ENCODE measurements at regions not wholly inside any gene's neighbourhood (a gene's known extent, or its start where the extent isn't known, plus 50 kb on each side); places are given as distances from the start of the nearest gene placed in this dataset.

- dilution Hi-C loops (cut with MboI; ENCODE audit: extremely low pct_ligation_motif_present, low sequenced_read_pairs), result no loop called here
- no peaks in the 10 kb centered on the region for H4K20me1 ChIP-seq (ENCODE audit: control insufficient read depth, extremely low read depth, insufficient read depth, low read length)
- no peaks in the 10 kb centered on the region for H3K9me3 ChIP-seq (ENCODE audit: control insufficient read depth, low read depth, low read length)
- H3K36me3 ChIP-seq (ENCODE audit: control insufficient read depth in 2 of 2, extremely low read depth in 1 of 2, insufficient read depth in 2 of 2, low read length in 2 of 2), result no peaks in the 10 kb centered on the region
- no peak overlapping the region for H3K27ac ChIP-seq (ENCODE audit: control insufficient read depth, insufficient read depth, low read length)
- FAIRE-seq (no peak), DNase-seq (ENCODE audit: low read depth, low spot score) (no peak)
- TF ChIP-seq EZH2 (IDR thresholded peaks at IDR 0.05; ENCODE audit: low read length) (no peak), CTCF (optimal IDR thresholded peaks at IDR 0.05 in 1 of 3, IDR thresholded peaks at IDR 0.05 in 1 of 3, conservative IDR thresholded peaks at IDR 0.05 in 1 of 3; ENCODE audit: extremely low read depth in 1 of 3, insufficient read depth in 2 of 3, low read length in 3 of 3) (peak; percentile 10 to 32 (median 30))
- no peak overlapping the region for H2AFZ ChIP-seq (ENCODE audit: control insufficient read depth, low read length)
- H3K4me1 ChIP-seq (ENCODE audit: control insufficient read depth, extremely low read depth, insufficient read depth, low read length), result peaks cover 5% of the 10 kb centered on the region
- H3K27me3 ChIP-seq (ENCODE audit: control insufficient read depth, extremely low read depth, insufficient read depth, low read length), result no peaks in the 10 kb centered on the region
- H3K4me3 ChIP-seq (ENCODE audit: control insufficient read depth in 2 of 3, extremely low read depth in 1 of 3, insufficient read depth in 2 of 3, low read depth in 1 of 3, low read length in 3 of 3), result no peak overlapping the region
- no peak overlapping the region for H3K4me2 ChIP-seq (ENCODE audit: control insufficient read depth, extremely low read depth, insufficient read depth, low read depth, low read length)
- no peaks in the 10 kb centered on the region for H3K9me1 ChIP-seq (ENCODE audit: control insufficient read depth, extremely low read depth, insufficient read depth, low read length)
- H3K79me2 ChIP-seq (ENCODE audit: control insufficient read depth, insufficient read depth, low read length), result no peaks in the 10 kb centered on the region
- no peak overlapping the region for H3K9ac ChIP-seq (ENCODE audit: control insufficient read depth, extremely low read depth, insufficient read depth, low read length)
Measured at GRCh38 chr6:76697585-76697984, 625.1 kb upstream of the IMPG1 start.

- no peak overlapping the region for H3K4me2 ChIP-seq (ENCODE audit: control insufficient read depth, extremely low read depth, insufficient read depth, low read depth, low read length)
- FAIRE-seq (no peak), DNase-seq (ENCODE audit: low read depth, low spot score) (no peak)
- H3K27ac ChIP-seq (ENCODE audit: control insufficient read depth, insufficient read depth, low read length), result no peak overlapping the region
- peaks cover 2% of the 10 kb centered on the region for H3K4me1 ChIP-seq (ENCODE audit: control insufficient read depth, extremely low read depth, insufficient read depth, low read length)
- dilution Hi-C loops (cut with MboI; ENCODE audit: extremely low pct_ligation_motif_present, low sequenced_read_pairs), result no loop called here
- H3K4me3 ChIP-seq (ENCODE audit: control insufficient read depth in 2 of 3, extremely low read depth in 1 of 3, insufficient read depth in 2 of 3, low read depth in 1 of 3, low read length in 3 of 3), result no peak overlapping the region
- no peaks in the 10 kb centered on the region for H3K9me1 ChIP-seq (ENCODE audit: control insufficient read depth, extremely low read depth, insufficient read depth, low read length)
- H3K9me3 ChIP-seq (ENCODE audit: control insufficient read depth, low read depth, low read length), result no peaks in the 10 kb centered on the region
- H3K79me2 ChIP-seq (ENCODE audit: control insufficient read depth, insufficient read depth, low read length), result no peaks in the 10 kb centered on the region
- no peaks in the 10 kb centered on the region for H4K20me1 ChIP-seq (ENCODE audit: control insufficient read depth, extremely low read depth, insufficient read depth, low read length)
- no peaks in the 10 kb centered on the region for H3K27me3 ChIP-seq (ENCODE audit: control insufficient read depth, extremely low read depth, insufficient read depth, low read length)
- no peak overlapping the region for H3K9ac ChIP-seq (ENCODE audit: control insufficient read depth, extremely low read depth, insufficient read depth, low read length)
- no peak overlapping the region for H2AFZ ChIP-seq (ENCODE audit: control insufficient read depth, low read length)
- TF ChIP-seq EZH2 (IDR thresholded peaks at IDR 0.05; ENCODE audit: low read length) (no peak), CTCF (optimal IDR thresholded peaks at IDR 0.05 in 1 of 3, IDR thresholded peaks at IDR 0.05 in 1 of 3, conservative IDR thresholded peaks at IDR 0.05 in 1 of 3; ENCODE audit: extremely low read depth in 1 of 3, insufficient read depth in 2 of 3, low read length in 3 of 3) (no peak)
- H3K36me3 ChIP-seq (ENCODE audit: control insufficient read depth in 2 of 2, extremely low read depth in 1 of 2, insufficient read depth in 2 of 2, low read length in 2 of 2), result no peaks in the 10 kb centered on the region
Measured at GRCh38 chr6:76694795-76695194, 622.3 kb upstream of the IMPG1 start.

Measured in keratinocyte (primary cell).